HG03139 (cell line): ENCODE measurements at regions not wholly inside any gene's neighbourhood (a gene's known extent, or its start where the extent isn't known, plus 50 kb on each side); places are given as distances from the start of the nearest gene placed in this dataset.
"Not testable (repeated sequence)": the region's sequence is repeated elsewhere in the genome, so short reads cannot be mapped to it uniquely, and the experiment has no call there.

Source experiments
- ATAC-seq: cut with Tn5 transposase; IDR thresholded peaks from one replicate; pipeline ENCODE4 v1.9.1; 2021; ENCODE audit not compliant: unreplicated experiment

DNA sequence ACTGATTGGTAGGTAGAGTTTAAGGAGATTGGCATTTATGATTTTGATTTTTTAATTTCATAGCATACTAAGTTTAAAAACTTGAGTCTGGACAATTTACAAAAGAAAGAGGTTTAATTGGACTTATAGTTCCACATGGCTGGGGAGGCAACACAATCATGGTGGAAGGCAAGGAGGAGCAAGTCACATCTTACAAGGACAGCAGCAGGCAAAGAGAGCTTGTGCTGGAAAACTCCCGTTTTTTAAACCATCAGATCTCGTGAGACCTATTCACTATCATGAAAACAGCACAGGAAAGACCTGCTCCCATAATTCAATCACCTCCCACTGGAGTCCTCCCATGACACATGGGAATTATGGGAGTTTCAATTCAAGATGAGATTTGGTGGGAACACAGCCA, 630.9 kb upstream of the NR2F2 start:
- no peak for ATAC-seq

DNA sequence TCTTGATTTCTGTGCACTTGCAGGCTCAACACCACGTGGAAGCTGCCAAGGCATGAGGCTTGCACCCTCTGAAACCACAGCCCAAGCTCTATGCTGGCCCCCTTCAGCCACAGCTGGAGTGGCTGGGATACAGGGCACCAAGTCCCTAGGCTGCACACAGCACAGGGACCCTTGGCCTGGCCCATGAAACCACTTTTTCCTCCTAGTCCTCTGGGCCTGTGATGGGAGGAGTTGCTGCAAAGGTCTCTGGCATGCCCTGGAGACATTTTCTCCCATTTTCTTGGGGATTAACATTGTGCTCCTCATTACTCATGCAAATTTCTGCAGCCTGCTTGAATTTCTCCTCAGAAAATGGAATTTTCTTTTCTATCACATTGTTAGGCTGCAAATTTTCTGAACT, 629.8 kb upstream of the NR2F2 start:
- ATAC-seq, result not testable (repeated sequence)

DNA sequence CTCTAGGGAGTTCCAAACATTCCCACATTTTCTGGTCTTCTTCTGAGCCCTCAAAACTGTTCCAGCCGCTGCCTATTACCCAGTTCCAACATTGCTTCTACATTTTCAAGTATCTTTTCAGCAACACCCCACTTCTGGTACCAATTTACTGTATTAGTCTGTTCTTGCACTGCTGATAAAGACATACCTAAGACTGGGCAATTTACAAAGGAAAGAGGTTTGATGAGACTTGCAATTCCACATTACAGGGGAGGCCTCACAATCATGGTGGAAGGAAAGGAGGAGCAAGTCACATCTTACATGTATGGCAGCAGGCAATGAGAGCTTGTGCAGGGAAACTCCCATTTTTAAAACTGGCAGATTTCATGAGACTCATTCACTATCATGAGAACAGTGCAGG, 629.1 kb upstream of the NR2F2 start:
- no peak for ATAC-seq

DNA sequence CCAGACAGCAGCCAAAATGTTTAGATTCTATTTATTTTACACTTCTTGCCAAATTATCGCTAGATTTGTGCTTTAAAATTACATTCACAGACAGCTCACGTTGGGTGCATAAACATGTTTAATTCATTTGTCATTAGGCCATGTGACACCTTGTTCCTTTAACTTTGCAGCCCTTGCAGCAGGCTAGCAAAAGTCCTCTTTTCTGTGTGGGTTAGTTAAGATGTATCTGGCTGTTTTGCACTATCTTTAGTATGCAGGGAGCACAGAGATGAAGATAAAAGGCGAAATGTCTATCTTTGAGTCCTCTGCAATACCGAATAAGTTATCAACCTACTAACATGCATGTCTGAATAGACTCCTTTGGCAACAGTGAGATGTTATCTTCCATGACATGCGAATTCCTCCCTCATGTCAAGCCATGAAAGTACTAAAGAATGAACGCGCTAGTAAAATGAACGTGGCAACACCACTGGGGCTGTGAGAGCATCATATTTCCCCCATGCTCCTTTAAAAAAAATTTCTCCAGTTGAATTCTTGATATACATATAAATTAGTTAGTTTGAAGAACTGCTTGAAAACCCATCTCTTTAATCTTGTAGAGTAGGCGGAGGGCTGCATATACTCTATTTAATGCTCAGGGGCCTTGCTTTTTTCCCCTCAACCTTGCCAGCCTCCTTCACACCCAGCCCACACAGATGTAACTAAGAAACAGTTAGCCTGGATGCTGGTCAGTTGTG, 620.4 kb upstream of the NR2F2 start:
- ATAC-seq, result no peak

DNA sequence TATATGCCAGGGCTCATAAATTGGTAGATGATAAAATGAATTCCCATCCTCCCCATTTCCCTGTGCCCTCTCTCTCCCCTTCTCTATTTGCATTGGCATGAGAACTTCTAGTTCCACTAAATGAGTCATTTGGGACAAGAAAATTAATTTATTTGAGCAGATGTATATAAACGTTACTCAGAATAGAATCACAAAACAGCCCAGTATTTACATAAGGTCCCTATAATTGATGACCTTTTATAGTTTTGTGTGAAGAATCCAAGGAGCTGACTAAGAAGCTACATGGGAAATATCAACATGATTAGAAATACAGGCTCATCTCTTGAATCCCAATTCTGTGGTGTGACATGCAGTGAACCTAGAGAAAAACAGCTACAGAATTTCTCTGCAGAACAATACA, 617.7 kb upstream of the NR2F2 start:
- no peak for ATAC-seq

DNA sequence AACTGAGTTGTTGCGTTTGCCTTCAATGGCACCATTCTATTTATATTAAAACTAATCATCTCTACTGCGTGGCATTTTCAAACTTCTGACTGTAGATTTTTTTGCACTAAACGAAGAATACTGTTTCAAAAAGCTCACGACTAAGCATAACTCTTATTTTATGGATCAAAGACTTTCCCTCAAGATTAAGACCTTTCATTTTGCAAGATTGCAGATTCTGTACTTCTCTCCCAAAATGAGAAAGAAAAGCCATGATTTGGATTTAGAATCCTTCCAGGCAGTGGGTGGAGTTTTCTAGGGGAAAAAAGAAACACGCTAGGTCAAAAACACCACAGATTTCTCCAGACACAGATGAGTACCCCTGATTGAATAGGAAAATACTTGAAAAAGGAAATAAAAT, 617.2 kb upstream of the NR2F2 start:
- no peak for ATAC-seq

DNA sequence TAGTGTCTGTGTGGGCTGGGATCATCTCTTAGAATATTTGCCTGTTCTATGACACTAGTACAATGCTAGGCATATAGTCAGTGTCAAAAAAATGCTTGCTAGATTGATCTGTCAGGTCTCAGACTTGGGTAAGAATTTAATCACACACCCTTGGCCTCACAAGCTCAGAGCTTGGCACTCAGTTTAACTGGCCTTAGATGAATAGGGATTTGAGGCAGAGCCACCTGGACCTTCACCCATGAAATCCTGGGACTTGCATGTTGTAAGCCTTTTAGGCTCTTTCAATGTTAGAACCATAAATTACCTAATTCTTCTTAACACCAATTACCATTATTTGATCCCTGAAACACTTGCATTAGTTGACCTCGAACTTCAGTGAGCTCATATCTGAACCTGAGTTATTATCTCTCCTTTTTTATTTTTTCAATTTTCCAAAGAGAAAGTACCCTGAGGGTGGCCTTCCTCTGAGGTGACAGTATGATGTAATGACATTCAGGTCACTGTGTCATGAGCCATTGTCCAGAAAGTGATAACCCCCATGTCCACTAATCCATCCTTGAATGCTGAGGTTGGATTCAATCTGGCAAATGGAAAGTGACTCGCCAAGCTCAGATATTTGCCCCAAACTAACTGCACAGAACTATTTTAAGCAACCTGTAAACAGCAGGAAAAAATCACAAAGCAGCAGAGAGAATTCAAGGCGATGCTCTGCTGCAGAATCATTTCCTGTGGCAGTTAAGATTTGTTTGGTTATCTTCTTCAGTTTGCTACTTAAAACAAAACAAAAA, 615.2 kb upstream of the NR2F2 start:
- no peak for ATAC-seq

DNA sequence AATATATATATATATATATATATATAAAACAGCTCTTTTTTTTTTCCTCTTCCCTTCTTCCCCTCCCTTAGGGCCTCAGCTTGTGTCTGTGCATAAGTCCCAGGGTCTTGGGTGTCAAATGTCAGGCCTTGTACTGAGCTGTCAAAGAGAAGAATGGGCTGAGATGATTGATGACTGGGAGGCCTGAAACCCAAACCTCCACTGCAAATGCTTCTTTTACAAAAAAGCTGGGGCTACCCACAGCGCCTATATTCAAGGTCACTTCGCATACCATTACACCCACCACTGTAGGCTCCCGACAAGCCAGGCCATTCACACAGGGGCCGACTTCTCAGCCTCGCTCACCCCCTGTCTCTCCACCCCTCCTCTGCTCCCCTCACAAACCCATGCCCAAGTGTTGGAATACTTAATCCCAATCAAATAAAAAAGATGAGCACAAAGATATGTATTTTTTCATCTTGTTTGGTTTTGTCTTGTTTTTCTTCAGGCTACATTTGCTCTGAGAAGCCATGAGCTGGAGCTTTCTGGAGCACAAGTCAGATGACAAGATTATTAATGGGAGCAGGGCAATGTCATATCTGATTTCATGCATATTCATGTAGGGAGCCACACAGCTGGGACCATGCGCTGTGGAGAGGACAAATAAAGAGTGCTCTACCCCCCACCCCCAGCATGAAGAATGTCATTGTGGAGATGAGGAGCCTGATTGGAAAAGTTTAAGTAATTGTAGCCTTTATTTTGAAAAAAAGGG, 614.4 kb upstream of the NR2F2 start:
- ATAC-seq, result no peak

DNA sequence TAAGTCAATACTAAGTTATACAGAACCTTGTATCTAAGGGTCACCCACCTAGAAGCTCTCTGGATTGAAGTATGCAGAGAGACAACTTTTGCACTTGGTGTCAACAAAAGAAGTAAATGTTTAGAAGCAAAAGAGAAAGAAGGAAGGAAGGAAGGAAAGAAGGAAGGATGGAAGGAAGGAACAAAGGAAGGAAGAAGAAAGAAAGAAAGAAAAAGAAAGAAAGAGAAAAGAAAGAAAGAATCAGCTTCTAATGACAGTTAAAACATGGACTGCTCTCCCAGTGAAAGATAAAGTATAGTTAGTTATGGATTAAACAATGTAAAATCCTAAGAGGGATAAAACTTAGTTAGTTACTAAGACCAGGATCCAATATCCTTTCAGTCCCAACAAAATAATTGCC, 613.8 kb upstream of the NR2F2 start:
- no peak for ATAC-seq

DNA sequence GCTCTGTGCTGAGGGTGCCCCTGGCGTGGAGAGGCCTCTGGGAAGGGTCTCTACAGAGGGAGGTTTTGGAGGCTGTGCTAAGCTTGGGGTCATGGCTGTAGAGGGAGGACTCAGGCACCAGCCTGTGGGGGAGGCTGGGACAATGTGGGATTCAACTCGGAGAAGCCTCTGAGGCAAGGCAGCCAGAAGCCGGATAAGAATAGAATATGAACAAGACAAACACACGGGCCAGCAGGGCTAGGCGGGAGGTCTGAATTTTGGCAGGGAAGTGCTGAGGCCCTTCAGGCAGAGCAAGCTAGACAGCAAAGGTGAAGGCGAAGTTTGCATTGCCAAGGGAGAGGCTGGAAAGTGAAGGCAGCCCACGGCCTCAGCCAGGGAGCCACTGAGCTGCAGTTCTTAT, 612.1 kb upstream of the NR2F2 start:
- no peak for ATAC-seq

DNA sequence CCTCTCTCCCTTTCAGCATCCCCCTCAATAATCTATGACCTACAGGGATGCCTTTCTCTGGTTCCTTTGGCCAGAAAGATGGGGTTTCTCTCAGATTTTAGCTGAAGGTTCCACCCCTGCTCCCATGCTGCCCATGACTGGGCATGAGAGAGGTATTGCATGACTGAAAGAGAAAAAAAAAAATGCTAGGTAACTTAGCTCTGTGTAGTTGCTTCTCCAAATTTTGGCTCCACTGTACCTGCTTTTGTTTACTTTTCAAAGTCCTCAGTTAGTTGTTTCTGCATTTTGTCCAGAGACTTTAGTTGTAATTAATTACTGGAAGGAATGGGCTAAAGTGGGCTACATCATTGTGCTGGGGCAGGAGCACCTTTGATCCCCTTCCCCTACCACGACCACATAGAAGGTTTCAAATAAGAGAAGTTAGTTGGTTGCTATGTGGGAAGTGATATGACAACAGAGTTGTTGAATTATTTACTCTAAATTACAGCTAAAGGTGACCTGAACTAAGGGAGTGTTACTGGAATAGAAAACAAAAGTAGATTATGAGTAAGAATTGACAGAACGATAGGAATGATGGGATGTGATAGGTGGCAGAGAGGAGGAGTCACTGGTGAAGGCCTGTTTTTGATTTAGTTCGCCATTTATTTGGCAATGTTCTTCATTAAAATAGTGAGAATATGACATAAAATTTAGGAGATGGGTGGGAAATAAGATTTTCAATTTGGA, 605.4 kb upstream of the NR2F2 start:
- no peak for ATAC-seq

DNA sequence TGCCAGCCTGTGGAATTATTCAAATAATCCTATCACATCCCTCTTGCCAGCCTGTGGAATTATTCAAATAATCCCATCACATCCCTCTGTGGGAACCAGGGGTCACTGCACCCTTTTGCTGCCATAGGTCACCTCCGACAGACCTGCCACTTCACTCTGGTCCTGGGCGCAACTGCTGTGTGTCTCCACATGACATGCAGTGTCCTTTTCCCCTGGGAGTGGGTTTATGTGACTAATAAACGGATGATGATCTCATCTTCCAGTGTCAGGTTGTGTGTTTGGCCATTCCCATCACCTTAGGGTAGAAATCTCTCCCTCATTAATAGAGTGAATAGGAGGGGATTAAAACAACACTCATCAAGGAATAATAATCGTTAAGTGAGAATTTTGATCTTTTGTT, 603.6 kb upstream of the NR2F2 start:
- no peak for ATAC-seq

DNA sequence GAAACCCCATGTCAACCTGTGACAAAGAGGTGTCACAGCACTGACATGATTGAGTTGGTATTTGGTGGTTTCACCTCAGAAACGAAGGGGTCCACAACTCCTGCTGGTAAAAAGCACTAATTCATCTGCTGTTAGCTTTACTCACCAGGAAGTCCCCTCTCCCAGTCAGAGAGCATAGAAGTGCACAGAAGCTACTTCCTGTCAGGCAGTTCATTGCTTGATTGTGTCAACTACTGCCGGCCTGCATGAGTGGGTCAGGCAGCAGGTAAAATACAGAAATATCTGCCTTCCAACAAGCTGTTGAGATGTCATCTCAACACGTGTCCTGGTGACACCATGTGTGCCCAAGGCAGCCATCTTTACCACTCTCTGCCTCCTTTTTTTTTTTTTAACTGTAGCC, 596.6 kb upstream of the NR2F2 start:
- ATAC-seq, result no peak

DNA sequence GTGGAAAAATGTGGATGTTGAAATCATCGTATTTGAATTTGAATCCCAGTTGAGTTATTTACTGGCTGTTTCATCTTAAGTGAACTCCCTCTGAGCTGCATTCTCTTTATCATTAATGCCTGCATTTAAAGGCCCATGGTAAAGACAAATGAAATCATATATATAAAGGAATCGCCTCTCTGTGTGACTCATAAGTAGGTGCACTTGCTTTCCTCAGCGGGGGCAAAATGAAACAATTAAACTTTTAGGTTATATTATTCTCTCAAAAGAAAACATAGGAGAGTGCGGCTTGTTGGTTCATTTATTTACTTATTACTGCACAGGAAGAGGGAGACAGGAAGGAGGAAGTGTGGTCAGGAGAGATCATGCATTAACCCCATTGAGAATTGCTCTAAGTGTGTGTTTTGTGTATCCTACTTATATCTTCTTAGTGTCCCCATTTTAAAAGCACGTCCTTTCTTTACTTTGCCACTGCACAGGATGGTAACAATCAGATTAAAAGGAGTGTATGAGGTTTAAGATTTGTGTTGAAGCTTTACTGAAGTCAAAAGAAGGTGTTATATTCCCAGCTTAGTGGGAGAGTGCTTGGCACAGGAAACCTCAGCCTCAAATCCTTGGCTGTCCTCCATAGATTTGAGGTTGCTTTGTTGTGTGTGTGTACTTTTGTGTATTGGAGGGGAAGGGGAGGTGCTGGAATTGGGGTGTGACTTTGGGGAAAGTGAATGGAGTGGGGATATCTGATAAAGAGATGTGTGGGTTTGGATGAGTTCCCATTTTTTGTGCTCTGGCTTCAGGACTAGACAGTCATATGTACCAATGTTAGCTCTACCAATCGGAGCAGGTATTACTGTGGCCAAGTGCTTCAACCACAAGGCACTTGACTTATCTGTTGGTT, 595.8 kb upstream of the NR2F2 start:
- no peak for ATAC-seq

DNA sequence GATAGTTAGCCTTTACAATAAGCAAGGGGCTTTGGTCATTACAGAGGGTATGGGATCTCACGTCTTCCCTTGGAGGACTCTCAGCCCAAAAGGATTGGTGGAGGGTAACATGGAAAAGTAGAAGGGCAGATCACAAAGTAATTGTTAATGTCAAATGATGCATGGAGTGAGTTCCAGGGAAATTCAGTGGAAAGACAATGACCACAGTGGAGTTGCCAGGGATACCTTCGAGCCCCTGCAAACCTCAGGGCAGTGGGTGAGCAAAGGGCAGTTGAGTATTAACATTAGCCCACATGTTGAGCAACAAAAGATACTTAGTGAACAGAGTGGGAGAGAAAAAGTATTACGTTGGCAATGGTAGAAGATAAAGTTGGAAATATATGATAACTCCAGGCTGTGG, 593.4 kb upstream of the NR2F2 start:
- no peak for ATAC-seq

DNA sequence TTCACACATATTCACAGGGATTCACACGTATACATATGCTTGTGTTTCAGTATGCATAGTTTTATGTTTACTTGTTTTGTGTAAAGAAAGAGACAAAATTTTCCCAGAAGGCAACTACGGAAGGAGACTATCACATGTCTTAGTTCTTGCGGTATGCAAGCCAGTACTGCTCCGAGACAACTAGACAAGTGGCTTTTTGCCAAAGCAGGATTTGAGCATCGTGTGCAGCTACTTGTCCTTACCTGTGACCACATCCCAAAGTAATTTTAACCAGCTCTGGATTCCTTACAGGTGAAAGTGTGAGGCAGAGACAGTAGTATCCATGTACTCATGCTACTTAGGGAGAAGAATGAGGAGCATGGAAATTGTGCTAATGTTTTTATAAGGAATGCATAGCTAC, 591.4 kb upstream of the NR2F2 start:
- ATAC-seq, result no peak

DNA sequence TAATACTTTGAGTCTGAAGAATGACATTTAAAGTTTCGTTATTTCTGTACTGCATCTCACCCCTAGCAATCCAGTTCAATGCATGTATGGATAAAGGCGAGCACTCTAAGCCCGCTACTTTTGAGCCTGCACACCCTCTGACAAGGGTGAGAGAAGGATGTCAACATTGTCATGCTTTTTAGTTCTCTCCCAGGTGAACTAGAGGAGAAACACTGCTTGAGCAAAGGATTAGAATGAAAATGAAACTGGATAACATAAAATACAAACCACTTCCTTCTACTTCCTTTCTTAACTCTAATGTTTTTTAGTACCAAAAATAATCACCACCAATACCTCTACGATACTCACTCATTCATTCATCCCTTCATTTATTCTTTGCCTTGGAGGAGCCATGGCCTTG, 588.7 kb upstream of the NR2F2 start:
- ATAC-seq, result no peak

DNA sequence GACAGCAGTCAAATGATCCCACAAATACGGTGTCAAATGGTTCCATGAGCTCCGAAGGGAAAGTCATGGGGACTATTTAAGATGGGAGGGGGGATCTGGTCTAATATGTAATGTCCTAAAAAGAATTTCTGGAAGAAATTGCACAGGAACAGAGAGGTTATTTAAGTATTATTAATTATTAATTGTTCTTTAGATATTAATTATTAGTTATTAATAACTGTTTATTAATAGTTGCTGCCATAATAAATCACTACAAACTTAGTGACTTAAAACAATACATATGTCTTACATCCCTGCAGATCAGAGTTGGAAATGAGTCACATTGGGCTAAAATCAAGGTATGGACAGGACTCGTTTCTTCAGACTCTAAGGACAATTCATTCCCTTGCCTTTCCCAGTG, 588.2 kb upstream of the NR2F2 start:
- ATAC-seq, result no peak

DNA sequence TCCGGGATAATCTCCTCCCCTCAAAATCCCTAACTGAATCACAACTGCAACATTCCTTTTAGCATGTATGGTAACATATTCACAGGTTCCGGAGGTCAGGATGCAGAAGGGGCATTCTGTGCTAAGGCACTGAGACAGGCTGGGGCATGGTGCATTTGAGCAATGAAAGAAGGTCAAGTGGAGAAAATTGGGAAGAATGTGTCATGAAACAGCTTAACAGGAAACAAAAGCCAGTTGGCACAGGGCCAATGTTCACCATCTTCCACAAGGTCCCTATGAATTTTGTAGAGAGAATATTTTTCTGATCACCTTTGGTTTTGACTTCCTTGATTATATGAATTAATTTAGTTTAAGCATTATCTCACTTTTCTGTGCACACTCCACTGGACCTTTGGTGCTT, 587.7 kb upstream of the NR2F2 start:
- no peak for ATAC-seq

DNA sequence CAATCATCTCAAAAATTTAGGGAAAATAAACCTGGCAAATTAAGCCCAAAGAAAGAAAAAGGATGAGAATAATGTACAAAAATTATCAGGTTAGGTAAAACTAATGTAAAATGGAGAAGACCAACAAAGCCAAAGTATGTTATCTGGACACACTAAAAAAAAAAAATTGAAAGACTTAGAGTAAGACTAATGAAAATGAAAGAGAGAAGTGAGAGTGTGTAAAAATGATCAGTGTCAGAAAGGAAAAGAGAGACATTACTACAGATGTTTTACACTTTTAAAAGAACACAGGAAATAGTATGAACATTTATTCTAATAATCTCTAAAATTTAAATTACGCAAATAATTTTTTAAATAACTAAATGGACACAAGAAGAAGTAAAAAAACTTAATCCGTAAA, 573.3 kb upstream of the NR2F2 start:
- no peak for ATAC-seq
